ENCODE measurements at regions not wholly inside any gene's neighbourhood (a gene's known extent, or its start where the extent isn't known, plus 50 kb on each side); places are given as distances from the start of the nearest gene placed in this dataset.
"Not testable (repeated sequence)": the region's sequence is repeated elsewhere in the genome, so short reads cannot be mapped to it uniquely, and the experiment has no call there.

DNA sequence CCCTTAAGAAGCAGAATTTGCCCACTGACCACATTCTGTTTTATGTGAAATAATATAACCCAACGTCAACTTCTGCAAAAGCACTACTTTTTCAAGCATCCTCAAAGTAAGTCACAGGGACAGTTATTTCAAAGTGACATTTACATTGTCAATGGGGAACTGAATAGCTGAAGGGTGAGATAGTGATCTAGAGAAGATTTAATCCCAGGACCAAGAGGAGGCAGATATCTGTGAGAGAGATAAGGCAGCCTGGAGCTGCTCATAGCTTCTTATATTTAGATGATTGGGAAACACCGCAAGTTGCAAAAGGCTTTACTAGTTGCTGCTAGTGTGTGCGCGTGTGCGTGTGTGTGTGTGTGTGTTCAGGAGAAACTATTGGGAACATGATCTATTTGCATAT is 210.4 kb upstream of the RFX3 start:
- 68% methylated on average over 5 of the region's 5 CpGs for WGBS

GRCh38 chr9:3735251-3735650 is 209.4 kb upstream of the RFX3 start:
- Histone ChIP-seq H3K4me1 (peaks cover 12% of the 10 kb centered on the region), H3K27ac (no peak overlapping the region), H3K9me3 (no peaks in the 10 kb centered on the region), H3K4me3 (no peak overlapping the region), H3K36me3 (no peaks in the 10 kb centered on the region), H3K27me3 (no peaks in the 10 kb centered on the region)
- TF ChIP-seq, protein P1, sequence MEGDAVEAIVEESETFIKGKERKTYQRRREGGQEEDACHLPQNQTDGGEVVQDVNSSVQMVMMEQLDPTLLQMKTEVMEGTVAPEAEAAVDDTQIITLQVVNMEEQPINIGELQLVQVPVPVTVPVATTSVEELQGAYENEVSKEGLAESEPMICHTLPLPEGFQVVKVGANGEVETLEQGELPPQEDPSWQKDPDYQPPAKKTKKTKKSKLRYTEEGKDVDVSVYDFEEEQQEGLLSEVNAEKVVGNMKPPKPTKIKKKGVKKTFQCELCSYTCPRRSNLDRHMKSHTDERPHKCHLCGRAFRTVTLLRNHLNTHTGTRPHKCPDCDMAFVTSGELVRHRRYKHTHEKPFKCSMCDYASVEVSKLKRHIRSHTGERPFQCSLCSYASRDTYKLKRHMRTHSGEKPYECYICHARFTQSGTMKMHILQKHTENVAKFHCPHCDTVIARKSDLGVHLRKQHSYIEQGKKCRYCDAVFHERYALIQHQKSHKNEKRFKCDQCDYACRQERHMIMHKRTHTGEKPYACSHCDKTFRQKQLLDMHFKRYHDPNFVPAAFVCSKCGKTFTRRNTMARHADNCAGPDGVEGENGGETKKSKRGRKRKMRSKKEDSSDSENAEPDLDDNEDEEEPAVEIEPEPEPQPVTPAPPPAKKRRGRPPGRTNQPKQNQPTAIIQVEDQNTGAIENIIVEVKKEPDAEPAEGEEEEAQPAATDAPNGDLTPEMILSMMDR (IDR thresholded peaks at IDR 0.05), result no peak
- TF ChIP-seq POLR2A (IDR thresholded peaks at IDR 0.05) (no peak), POLR2AphosphoS5 (IDR thresholded peaks at IDR 0.05) (no peak), EP300 (IDR thresholded peaks at IDR 0.05) (no peak)
- WGBS, result 79% methylated on average over 4 of the region's 4 CpGs
- DNase-seq (ENCODE audit: low spot score in 2 of 2), result no peak

More for the DNA sequence above, 210.4 kb upstream of the RFX3 start:
- Histone ChIP-seq H3K27ac (no peak overlapping the region), H3K27me3 (no peaks in the 10 kb centered on the region), H3K4me1 (peaks cover 12% of the 10 kb centered on the region), H3K9me3 (no peaks in the 10 kb centered on the region), H3K4me3 (no peak overlapping the region), H3K36me3 (no peaks in the 10 kb centered on the region)
- no peak for DNase-seq (ENCODE audit: low spot score in 2 of 2)
- TF ChIP-seq POLR2AphosphoS5 (IDR thresholded peaks at IDR 0.05) (no peak), EP300 (IDR thresholded peaks at IDR 0.05) (no peak), POLR2A (IDR thresholded peaks at IDR 0.05) (no peak)
- TF ChIP-seq, protein P1 (IDR thresholded peaks at IDR 0.05), result no peak

DNA sequence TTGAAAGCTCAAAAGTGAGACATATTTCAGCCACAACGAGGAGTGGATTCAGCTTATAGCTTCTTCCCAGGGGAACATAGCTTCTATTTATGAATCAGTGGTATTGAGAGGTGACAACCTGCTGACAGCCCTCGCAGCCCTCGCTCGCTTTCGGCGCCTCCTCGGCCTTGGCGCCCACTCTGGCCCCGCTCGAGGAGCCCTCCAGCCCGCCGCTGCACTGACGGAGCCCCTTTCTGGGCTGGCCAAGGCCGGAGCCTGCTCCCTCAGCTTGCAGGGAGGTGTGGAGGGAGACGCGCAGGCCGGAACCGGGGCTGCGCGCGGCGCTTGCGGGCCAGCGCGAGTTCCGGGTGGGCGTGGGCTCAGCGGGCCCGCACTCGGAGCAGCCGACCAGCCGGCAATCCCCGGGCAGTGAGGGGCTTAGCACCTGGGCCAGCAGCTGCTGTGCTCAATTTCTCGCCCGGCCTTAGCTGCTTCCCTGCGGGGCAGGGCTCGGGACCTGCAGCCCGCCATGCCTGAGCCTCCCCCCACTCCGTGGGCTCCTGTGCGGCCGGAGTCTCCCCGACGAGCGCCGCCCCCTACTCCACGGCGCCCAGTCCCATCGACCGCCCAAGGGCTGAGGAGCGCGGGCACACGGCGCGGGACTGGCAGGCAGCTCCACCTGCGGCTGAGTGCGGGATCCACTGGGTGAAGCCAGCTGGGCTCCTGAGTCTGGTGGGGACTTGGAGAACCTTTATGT is 207.9 kb upstream of the RFX3 start:
- H3K9me3 ChIP-seq; DNase-seq (ENCODE audit: low spot score in 2 of 2); H3K27me3 ChIP-seq; H3K36me3 ChIP-seq; H3K4me3 ChIP-seq; H3K27ac ChIP-seq: not testable (repeated sequence)
- WGBS, result 94% methylated on average over 47 of the region's 56 CpGs
- peaks cover 12% of the 10 kb centered on the region for H3K4me1 ChIP-seq

DNA sequence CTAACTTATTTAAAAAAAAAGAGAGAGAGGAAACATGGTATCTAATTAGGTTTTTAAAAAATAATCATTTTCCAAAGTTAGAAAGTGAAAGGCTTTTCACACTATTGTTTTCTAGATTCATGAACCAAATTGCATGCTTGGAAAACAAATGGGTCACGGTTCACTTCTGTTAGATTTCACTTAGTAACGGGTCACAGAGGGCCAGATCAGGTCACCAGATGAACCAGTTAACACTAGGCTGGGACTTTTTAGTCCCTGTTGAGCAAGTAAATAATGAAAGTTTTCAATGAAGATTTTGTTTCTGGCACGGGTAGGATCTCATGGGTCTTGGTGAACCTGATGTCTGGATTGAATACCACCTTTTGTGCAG is 207.2 kb upstream of the RFX3 start:
- Histone ChIP-seq H3K27me3 (no peaks in the 10 kb centered on the region), H3K27ac (no peak overlapping the region), H3K4me3 (no peak overlapping the region), H3K36me3 (no peaks in the 10 kb centered on the region), H3K9me3 (no peaks in the 10 kb centered on the region), H3K4me1 (peaks cover 12% of the 10 kb centered on the region)
- no peak for DNase-seq (ENCODE audit: low spot score in 2 of 2)
- TF ChIP-seq POLR2A (IDR thresholded peaks at IDR 0.05) (no peak), POLR2AphosphoS5 (IDR thresholded peaks at IDR 0.05) (no peak), EP300 (IDR thresholded peaks at IDR 0.05) (no peak)
- TF ChIP-seq, protein P1 (IDR thresholded peaks at IDR 0.05), result no peak
- 56% methylated on average over 3 of the region's 3 CpGs for WGBS

DNA sequence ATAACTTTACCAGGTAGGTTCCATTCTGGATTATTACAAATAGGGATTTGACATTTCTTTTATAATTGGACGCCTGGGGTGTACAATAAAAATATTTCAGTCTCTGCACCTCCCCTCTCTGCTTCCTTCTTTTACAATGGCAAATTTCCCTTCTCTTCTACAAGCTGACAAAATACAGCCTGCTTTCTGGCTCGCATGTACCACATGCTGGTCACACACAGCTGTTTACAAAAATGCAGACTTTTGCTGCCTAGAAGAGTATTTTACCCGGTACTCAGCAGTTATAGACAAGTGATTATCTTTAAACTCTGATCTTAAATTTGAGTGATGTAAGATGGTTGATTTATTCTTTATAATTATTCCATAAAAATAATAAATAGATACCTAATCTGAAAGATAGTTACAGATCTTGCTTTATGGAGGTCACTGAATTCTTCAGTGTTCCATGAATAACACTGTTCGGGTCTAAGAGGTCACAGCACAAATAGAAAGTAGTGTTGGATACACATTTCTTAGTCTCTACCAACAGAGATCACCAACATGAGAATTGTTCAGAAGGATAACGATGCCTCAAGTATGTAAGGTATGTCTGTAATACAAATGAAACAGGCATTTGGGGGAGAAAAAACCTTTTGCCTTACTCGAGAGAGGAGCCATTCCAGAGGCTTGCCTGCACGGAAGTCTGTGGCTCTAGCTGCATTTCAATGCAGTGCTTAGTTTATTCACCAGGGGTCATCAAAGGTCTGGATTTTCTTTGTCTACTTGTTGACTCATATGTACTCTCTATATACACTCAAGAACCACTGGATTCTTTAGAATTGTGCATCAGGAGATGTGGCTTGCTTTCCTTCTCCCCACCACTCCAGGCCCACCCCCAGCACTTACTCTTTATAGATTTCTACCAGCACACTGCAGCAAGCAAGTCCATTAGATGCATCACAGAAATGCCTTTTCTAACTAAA is 206.6 kb upstream of the RFX3 start:
- Histone ChIP-seq H3K36me3 (no peaks in the 10 kb centered on the region), H3K27me3 (no peaks in the 10 kb centered on the region), H3K27ac (no peak overlapping the region), H3K4me3 (no peak overlapping the region), H3K4me1 (peaks cover 12% of the 10 kb centered on the region), H3K9me3 (no peaks in the 10 kb centered on the region)
- 39% methylated on average over 7 of the region's 7 CpGs for WGBS
- DNase-seq (ENCODE audit: low spot score in 2 of 2), result no peak
- TF ChIP-seq, protein P1 (IDR thresholded peaks at IDR 0.05), result peak; percentile 64 to 68
- TF ChIP-seq POLR2A (IDR thresholded peaks at IDR 0.05), result no peak

All from suprapubic skin (tissue), 4 donors.